HG02759 (cell line): ENCODE measurements at regions not wholly inside any gene's neighbourhood (a gene's known extent, or its start where the extent isn't known, plus 50 kb on each side); places are given as distances from the start of the nearest gene placed in this dataset.
A peak's percentile ranks its signal among the peaks of the same experiment; 100 is the strongest.
"Not testable (repeated sequence)": the region's sequence is repeated elsewhere in the genome, so short reads cannot be mapped to it uniquely, and the experiment has no call there.

Experiments used
- ATAC-seq: cut with Tn5 transposase; IDR thresholded peaks from one replicate; pipeline ENCODE4 v1.9.1; 2021; ENCODE audit warnings: mild to moderate bottlenecking, moderate library complexity; ENCODE audit not compliant: unreplicated experiment

DNA sequence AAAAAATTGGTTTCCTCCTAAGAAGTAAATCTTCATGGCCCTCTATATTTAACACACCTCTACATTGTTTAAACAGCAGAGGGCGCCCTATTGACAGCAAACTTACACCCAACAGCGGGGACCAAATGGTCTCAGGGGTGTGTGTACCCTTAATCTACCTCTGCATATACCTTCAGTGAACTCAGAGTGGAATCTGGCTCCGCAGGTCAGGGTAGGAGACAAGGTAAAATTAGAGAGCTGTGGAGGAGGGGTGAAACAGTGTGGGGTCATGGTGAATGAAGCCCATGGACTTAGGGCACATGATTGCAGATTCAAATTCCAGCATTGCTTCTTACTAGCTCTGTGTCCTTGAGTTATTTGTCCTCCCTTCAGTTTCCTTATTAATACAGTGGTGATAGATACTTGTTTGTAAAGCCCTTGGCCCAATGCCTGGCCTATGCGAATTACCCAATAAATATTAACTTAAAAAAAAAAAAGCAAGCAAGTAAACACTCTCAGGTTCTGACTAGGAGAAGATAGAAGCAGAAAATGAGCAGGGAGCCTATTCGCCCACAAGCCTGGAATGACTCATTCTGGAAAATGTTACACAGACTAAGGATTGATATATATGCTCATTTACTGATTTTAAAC lies 122.9 kb downstream of the CAVIN4 start:
- ATAC-seq, result peak; percentile 52

- peak; percentile 80 for ATAC-seq
Observed at GRCh38 chr9:100714372-100715099, 136.7 kb downstream of the CAVIN4 start.

- no peak for ATAC-seq
Observed at GRCh38 chr9:100715100-100715380, 137.2 kb downstream of the CAVIN4 start.

- ATAC-seq, result no peak
Observed at GRCh38 chr9:100718717-100719116, 140.8 kb downstream of the CAVIN4 start.

DNA sequence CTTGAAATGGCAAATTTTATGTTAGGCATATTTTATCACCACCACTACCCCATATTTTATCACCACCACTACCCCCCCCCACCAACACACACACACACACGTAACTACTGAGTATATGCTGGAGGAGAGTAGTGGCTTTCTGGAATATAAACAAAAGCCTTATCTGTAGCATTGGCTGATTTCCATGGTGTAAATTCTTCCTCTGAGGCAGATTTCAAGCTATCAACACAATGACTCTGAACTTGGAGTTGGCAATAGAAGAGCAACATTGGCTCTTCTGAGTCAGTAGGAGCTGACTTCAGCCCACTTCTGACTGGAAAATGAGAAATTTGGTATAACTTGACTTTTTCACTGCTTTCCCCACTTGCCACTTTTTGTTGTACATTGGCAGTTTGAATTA lies 143.0 kb downstream of the CAVIN4 start:
- no peak for ATAC-seq

DNA sequence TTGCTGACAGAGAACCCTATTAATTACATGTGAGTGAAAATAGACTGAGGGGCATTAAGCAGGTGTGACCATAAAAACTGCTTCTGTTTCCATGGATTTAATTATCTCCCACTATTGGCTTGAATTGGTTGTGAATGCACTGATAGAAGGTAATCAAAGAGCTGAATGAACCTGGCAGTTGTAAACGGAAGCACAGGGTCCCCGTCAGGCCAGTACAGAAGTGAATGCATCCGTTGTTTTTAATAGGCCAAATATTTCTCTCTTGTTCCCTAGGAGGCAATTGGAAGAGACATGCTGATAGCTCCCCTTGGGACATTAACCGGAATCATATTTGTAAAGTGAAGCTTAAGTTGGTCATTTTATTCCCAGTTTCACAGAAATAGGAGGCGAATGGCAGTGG lies 147.0 kb downstream of the CAVIN4 start:
- no peak for ATAC-seq

GRCh38 chr9:100725371-100725770 lies 147.5 kb downstream of the CAVIN4 start:
- ATAC-seq, result no peak

DNA sequence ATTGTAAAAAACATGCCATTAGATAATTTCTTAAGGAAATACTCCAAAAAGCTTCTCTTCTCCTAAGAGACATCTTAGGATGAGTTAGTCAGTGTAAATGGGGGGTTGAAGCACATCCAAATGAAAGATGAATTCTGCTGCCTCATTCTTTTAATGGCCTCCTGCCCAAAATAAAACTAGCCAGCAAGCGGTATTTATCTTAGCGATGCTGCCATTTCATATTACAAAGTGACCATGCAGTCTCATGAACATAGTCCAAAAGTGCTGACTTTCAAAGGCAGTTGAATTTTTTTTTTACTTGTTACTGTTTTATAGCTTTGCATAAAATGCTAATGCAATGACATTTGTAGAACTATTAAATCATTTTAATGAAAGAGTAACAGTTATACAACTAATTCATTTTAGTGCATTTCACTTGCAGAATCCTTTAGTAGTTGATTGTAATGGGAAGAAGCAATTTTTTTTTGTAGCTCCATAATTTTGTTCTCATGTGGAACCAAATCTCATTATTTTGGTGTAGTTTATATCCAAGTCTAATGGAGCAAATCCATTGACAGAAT lies 151.5 kb downstream of the CAVIN4 start:
- ATAC-seq, result no peak

DNA sequence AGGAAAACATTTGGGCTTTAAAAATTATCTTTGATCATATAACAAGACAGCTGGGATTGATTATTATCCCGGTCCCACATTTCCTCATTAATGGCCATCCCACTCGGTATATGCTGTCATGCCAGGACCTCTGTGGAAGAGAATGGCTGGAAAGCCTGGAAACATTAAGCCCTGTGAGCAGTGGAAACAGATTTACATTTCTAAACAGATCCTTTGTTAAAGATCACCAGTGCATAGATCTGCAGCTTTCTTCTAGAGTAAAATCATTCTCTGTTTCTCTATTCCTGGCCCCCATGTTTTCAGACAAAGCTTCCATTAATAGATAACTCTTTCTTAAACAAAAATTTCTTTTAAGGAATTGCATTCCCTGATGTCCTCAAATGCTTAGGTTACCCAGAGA lies 152.2 kb downstream of the CAVIN4 start:
- no peak for ATAC-seq

DNA sequence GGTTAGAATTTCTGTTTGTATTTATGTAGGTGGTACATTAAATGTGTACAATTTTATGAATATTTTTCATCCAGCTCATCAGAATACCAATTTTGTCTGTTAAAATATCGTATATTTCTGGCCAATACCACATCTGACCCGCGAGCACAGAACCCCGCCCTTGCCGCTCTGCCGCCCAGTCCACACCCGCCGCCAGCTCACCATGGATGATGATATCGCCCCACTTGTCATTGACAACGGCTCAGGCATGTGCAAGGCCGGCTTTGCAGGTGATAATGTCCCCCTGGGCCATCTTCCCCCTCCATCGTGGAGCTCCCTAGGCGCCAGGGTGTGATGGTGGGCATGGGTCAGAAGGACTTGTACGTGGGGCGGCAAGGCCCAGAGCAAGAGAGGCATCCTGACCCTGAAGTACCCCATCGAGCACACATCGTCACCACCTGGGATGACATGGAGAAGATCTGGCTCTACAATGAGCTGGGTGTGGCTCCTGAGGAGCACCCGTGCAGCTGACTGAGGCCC lies 153.2 kb downstream of the CAVIN4 start:
- no peak for ATAC-seq

- no peak for ATAC-seq
Observed at GRCh38 chr9:100731557-100731956, 153.7 kb downstream of the CAVIN4 start.

DNA sequence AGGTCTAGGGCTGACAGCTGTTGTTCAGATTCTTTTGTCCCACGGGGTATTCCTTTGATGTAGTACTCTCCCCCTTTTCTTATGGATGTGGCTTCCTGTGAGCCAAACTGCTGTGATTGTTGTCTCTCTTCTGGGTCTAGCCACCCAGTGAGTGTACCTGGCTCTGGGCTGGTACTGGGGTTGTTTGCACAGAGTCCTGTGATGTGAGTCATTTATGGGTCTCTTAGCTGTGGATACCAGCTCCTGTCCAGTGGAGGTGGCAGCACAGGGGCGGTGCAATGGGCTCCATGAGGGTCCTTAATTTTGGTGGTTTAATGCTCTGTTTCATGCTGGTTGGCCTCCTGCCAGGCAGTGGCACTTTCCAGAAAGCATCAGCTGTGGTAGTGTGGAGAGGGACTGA lies 161.3 kb downstream of the CAVIN4 start:
- ATAC-seq, result no peak

- no peak for ATAC-seq
Observed at GRCh38 chr9:100739666-100740065, 161.8 kb downstream of the CAVIN4 start.

- ATAC-seq, result not testable (repeated sequence)
Observed at GRCh38 chr9:100748930-100749329, 171.1 kb downstream of the CAVIN4 start.

GRCh38 chr9:100756217-100756616 lies 178.3 kb downstream of the CAVIN4 start:
- ATAC-seq, result no peak

DNA sequence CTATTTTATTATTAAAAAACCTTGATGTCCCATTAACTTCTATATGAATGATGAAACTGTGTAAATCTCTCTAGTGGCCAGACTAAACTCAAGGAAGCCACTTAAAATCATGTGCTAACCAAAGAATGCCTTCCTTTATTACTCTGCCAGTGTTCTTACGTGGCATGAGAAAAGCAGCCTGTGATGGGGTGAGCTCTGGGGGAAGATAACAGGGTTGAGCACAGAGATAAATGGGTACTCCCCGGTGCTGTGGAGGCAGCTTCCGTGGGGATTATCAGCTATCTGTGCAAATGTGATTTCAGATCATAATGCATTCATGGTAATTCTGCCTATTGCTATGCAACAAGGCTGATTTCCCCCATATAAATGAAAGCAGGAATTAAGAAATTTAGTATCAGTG lies 181.3 kb downstream of the CAVIN4 start:
- ATAC-seq, result no peak

DNA sequence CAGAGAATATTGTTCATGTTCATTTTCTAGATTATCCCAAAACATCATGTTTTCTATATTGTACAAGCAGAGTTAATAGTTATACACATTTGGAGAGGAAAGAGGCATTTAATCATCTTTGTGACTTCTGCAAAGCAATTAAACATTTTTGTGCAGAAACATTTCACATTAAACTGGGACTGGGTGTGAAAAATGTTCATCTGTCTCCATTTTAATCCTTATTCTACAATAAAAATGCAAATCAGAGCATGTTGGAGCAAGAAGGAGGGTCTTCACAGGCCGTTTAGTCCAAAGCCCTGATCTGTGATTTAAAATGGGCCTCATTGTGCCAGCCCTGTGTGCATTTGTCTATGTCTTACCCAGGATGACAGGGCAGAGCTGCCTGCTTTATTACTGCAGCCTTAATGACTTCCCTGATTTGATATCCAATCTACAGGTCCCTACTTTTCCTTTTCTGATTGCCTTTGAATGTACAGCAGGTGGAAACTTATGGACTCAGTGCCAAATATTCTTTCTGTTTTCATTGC lies 183.5 kb downstream of the CAVIN4 start:
- ATAC-seq, result no peak

- ATAC-seq, result no peak
Observed at GRCh38 chr9:100774326-100774725, 196.4 kb downstream of the CAVIN4 start.

DNA sequence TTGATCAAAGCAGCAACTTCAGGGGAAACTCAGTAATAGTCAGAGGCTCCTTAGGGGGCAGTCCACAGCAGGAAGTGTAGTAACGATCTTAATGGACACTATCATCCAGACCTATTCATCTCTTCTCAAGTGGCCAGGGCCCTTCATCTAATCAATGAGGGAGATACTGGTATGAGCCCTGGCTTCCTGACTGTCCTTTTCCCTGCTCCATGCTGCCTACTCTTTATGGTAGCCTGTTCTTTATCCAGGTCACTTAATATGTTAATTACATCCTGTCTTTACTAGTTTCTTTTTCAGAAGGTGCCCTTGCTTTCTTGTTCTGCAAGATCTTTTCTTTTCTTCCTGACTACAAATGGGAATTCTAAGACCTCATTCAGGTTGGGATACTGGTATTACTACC lies 197.1 kb downstream of the CAVIN4 start:
- ATAC-seq, result no peak

DNA sequence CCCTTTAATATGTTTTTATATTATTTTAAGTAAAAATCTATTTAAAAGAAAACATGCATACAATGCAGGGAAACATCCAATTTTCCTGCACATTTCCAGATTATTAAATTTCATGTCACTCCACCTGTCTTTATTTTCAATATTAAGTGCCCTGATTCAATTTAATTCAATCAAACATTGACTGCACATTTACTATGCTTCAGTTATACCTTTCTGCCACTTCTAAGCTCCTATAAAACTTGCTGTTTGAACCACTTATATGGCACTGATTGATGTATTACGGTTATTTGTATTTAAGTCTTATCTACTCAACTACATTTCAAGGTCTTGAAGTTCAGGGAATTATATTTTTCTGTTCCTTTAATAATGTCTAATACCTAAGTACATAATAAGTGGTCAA lies 198.0 kb downstream of the CAVIN4 start:
- no peak for ATAC-seq

DNA sequence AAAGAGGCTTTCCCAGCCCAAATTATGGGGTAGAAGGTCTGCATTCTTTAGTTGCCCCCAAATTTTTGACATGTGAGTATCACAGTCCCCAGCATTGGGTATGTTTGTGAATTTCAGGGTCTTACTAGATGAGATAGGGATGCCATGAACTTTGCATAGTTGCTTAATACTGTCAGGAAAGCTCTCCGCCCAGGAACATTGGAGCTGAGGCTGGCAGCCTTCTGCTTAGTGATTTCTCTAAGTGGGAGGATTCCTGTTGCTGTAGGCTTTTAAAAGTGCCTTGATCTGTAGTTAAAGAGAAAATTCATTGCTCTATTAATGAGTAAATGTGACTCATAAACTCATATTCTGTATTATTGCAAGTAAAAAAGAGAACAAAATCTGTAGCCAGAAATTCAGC lies 206.9 kb downstream of the CAVIN4 start:
- ATAC-seq, result no peak

GRCh38 chr9:100785946-100786345 lies 208.1 kb downstream of the CAVIN4 start:
- no peak for ATAC-seq
